Colonic mucosa (tissue), 4 donors: ENCODE measurements at regions not wholly inside any gene's neighbourhood (a gene's known extent, or its start where the extent isn't known, plus 50 kb on each side); places are given as distances from the start of the nearest gene placed in this dataset.
"Not testable (repeated sequence)": the region's sequence is repeated elsewhere in the genome, so short reads cannot be mapped to it uniquely, and the experiment has no call there.

Experiments used
- DNase-seq: peaks from one replicate; pipeline ENCODE4 v3.0.0-alpha.2; 2020
- H3K27ac ChIP-seq: fragments of 200-600 bp; one replicate; pipeline ENCODE4 v1.8.0; 2021
- H3K27me3 ChIP-seq: fragments of 200-600 bp; one replicate; pipeline ENCODE4 v1.8.0; 2021
- H3K36me3 ChIP-seq: fragments of 200-600 bp; one replicate; pipeline ENCODE4 v1.8.0; 2021
- H3K4me1 ChIP-seq: fragments of 200-600 bp; one replicate; pipeline ENCODE4 v1.8.0; 2021; ENCODE audit warnings: mild to moderate bottlenecking
- H3K4me3 ChIP-seq: fragments of 200-600 bp; one replicate; pipeline ENCODE4 v1.8.0; 2021
- H3K9ac ChIP-seq, 2 donors: one replicate each; pipeline ENCODE4 v1.7.0; 2013; ENCODE audit warnings: control low read depth in 2 of 2, low read depth in 2 of 2, low read length in 2 of 2
- H3K9me3 ChIP-seq: fragments of 200-600 bp; one replicate; pipeline ENCODE4 v1.8.0; 2021
- CTCF ChIP-seq: fragments of 200-600 bp; IDR thresholded peaks from one replicate; pipeline ENCODE4 v1.8.0; 2022; ENCODE audit warnings: antibody characterized with exemption, mild to moderate bottlenecking
- intact Hi-C: fragments of 100-400 bp; cut with DNase I; formaldehyde crosslinking; loops from one replicate; pipeline ENCODE4 v1.14.1; 2022
- donor health status: healthy.
- donor health status: DM: no; HTN: no; CAD: no.
- donor health status: DM: no; HTN: no; CAD: no.

DNA sequence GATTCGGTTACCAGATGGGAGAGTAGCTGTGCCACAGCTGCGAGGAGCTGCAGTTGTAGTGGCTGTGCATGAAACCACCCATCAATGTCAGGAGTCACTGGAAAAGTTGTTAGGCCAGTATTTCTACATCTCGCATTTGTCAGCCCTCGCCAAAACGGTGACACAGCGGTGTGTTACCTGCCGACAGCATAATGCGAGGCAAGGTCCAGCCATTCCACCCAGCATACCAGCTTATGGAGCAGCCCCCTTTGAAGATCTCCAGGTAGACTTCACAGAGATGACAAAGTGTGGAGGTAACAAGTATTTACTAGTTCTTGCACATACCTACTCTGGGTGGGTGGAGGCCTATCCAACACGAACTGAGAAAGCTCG is 82.8 kb upstream of the TANC1 start:
- DNase-seq, H3K9me3 ChIP-seq, H3K36me3 ChIP-seq, intact Hi-C loops, H3K27ac ChIP-seq, H3K4me1 ChIP-seq, H3K9ac ChIP-seq, H3K27me3 ChIP-seq, H3K4me3 ChIP-seq: not testable (repeated sequence)

- Histone ChIP-seq H3K27me3 (no peaks in the 10 kb centered on the region), H3K9me3 (no peaks in the 10 kb centered on the region), H3K9ac (no peak overlapping the region), H3K4me1 (no peaks in the 10 kb centered on the region), H3K27ac (no peak overlapping the region), H3K36me3 (no peaks in the 10 kb centered on the region), H3K4me3 (no peak overlapping the region)
- no peak for TF ChIP-seq CTCF
- intact Hi-C loops = no loop called here
- DNase-seq = no peak
Measured at GRCh38 chr2:158889135-158889853, 79.1 kb upstream of the TANC1 start.

GRCh38 chr2:158890296-158890905 is 78.0 kb upstream of the TANC1 start:
- no peak overlapping the region for H3K27ac ChIP-seq
- no peaks in the 10 kb centered on the region for H3K9me3 ChIP-seq
- H3K4me1 ChIP-seq = no peaks in the 10 kb centered on the region
- TF ChIP-seq CTCF = no peak
- H3K27me3 ChIP-seq = no peaks in the 10 kb centered on the region
- DNase-seq = no peak
- no peak overlapping the region for H3K9ac ChIP-seq
- H3K4me3 ChIP-seq = no peak overlapping the region
- H3K36me3 ChIP-seq = no peaks in the 10 kb centered on the region
- intact Hi-C loops = no loop called here

- intact Hi-C loops = no loop called here
- Histone ChIP-seq H3K4me1 (no peaks in the 10 kb centered on the region), H3K27me3 (no peaks in the 10 kb centered on the region), H3K4me3 (no peak overlapping the region), H3K27ac (no peak overlapping the region), H3K9me3 (no peaks in the 10 kb centered on the region), H3K9ac (no peak overlapping the region), H3K36me3 (no peaks in the 10 kb centered on the region)
- DNase-seq = no peak
- no peak for TF ChIP-seq CTCF
Measured at GRCh38 chr2:158893026-158893425, 75.4 kb upstream of the TANC1 start.

GRCh38 chr2:158893474-158893873 is 75.0 kb upstream of the TANC1 start:
- intact Hi-C loops = no loop called here
- no peaks in the 10 kb centered on the region for H3K27me3 ChIP-seq
- no peak overlapping the region for H3K9ac ChIP-seq
- no peak for DNase-seq
- H3K4me1 ChIP-seq = no peaks in the 10 kb centered on the region
- H3K9me3 ChIP-seq = no peaks in the 10 kb centered on the region
- H3K36me3 ChIP-seq = no peaks in the 10 kb centered on the region
- no peak for TF ChIP-seq CTCF
- H3K4me3 ChIP-seq = no peak overlapping the region
- H3K27ac ChIP-seq = no peak overlapping the region

GRCh38 chr2:158894078-158894477 is 74.4 kb upstream of the TANC1 start:
- H3K4me1 ChIP-seq = no peaks in the 10 kb centered on the region
- intact Hi-C loops = no loop called here
- H3K9ac ChIP-seq = no peak overlapping the region
- TF ChIP-seq CTCF = no peak
- H3K36me3 ChIP-seq = no peaks in the 10 kb centered on the region
- H3K4me3 ChIP-seq = no peak overlapping the region
- DNase-seq = no peak
- H3K9me3 ChIP-seq = no peaks in the 10 kb centered on the region
- no peak overlapping the region for H3K27ac ChIP-seq
- H3K27me3 ChIP-seq = no peaks in the 10 kb centered on the region
